ENCODE measurements at regions not wholly inside any gene's neighbourhood (a gene's known extent, or its start where the extent isn't known, plus 50 kb on each side); places are given as distances from the start of the nearest gene placed in this dataset.

GRCh38 chr2:48883661-48884060 is 128.1 kb upstream of the LHCGR start:
- TF ChIP-seq EZH2 (IDR thresholded peaks at IDR 0.05; ENCODE audit: insufficient read depth, poor library complexity, severe bottlenecking), result no peak
- no peak for TF ChIP-seq EZH2phosphoT487 (IDR thresholded peaks at IDR 0.05; ENCODE audit: insufficient read depth, low read depth)
